HepG2 (cell line): ENCODE measurements at regions not wholly inside any gene's neighbourhood (a gene's known extent, or its start where the extent isn't known, plus 50 kb on each side); places are given as distances from the start of the nearest gene placed in this dataset.
A peak's percentile ranks its signal among the peaks of the same experiment; 100 is the strongest.

Experiments used
- ATAC-seq: fragments of 200-7000 bp; cut with Tn5 transposase; 3 replicates; pipeline ENCODE4 v1.9.1; 2020; ENCODE audit warnings: mild to moderate bottlenecking, moderate library complexity
- BruUV-seq: library from RNA; stranded (reverse); fragments of 400-500 nt; replicated peaks from 2 replicates; lab custom pipeline; 2021; lab: Mats Ljungman, UMichigan
- CTCF ChIA-PET: fragments of 300-600 bp; formaldehyde crosslinking; extraction: SDS; loops from one replicate; lab custom pipeline; 2021; ENCODE audit warnings: low total read pairs, inconsistent platforms, low intra/inter-chr PET ratio; lab: Yijun Ruan, JAX
- POLR2A ChIA-PET: fragments of 350-600 bp; sonication (Branson Sonifier 250); formaldehyde crosslinking; loops from one replicate; lab custom pipeline; 2020; ENCODE audit warnings: antibody characterized with exemption, inconsistent platforms; lab: Yijun Ruan, JAX
- DNase-seq: peaks from one replicate; pipeline ENCODE4 v3.0.0-alpha.2; 2015; ENCODE audit warnings: low spot score
- FAIRE-seq: peaks from 3 replicates; lab custom pipeline; 2011; peaks lifted over from hg19 to GRCh38; lab: Jason Lieb, UNC
- H2AFZ ChIP-seq: one replicate; pipeline ENCODE4 v1.6.1; 2011; ENCODE audit warnings: low read length, inconsistent platforms
- H3K27ac ChIP-seq: fragments of 300-600 bp; 3 replicates; pipeline ENCODE4 v1.8.0; 2011; ENCODE audit warnings: mixed run types, mild to moderate bottlenecking, mixed read lengths, low read length, inconsistent platforms; ENCODE audit not compliant: insufficient read depth; ENCODE audit errors: extremely low read length
- H3K27me3 ChIP-seq, 2 experiments: fragments of 200-600 bp in 1 of 2; 2 replicates in 1 of 2; 3 replicates in 1 of 2; pipeline versions ENCODE4 v1.6.0 to v1.8.0; 2011; ENCODE audit warnings: low read length in 2 of 2, mild to moderate bottlenecking in 2 of 2, moderate library complexity in 2 of 2, inconsistent platforms in 1 of 2; ENCODE audit not compliant: insufficient read depth in 2 of 2, control insufficient read depth in 1 of 2
- H3K36me3 ChIP-seq, 2 experiments: fragments of 200-600 bp in 1 of 2; replicated peaks in 1 of 2; 2 replicates in 1 of 2; 3 replicates in 1 of 2; pipeline versions ENCODE4 v1.5.1 to v1.8.0; 2011; ENCODE audit warnings: low read length in 2 of 2, inconsistent platforms in 1 of 2; ENCODE audit not compliant: insufficient read depth in 2 of 2, control insufficient read depth in 1 of 2
- H3K4me1 ChIP-seq: 2 replicates; pipeline ENCODE4 v1.5.1; 2012; ENCODE audit warnings: low read length, inconsistent platforms; ENCODE audit not compliant: insufficient read depth
- H3K4me2 ChIP-seq: 2 replicates; pipeline ENCODE4 v1.6.0; 2011; ENCODE audit warnings: low read depth, low read length, inconsistent platforms
- H3K4me3 ChIP-seq, 3 experiments: fragments of 200-600 bp in 1 of 3; sonication (generic), shearing (Covaris generic) in 1 of 3; replicated peaks in 1 of 3; 2 replicates each; pipeline ENCODE4 v1.5.1; 2011 to 2016; ENCODE audit warnings: low read length in 3 of 3, inconsistent platforms in 2 of 3, low read depth in 2 of 3, mild to moderate bottlenecking in 2 of 3, control low read depth in 1 of 3, mixed read lengths in 1 of 3; ENCODE audit not compliant: insufficient read depth in 1 of 3
- H3K79me2 ChIP-seq: one replicate; pipeline ENCODE4 v1.6.1; 2011; ENCODE audit warnings: low read length, inconsistent platforms; ENCODE audit not compliant: insufficient read depth
- H3K9ac ChIP-seq: 2 replicates; pipeline ENCODE4 v1.6.0; 2011; ENCODE audit warnings: mild to moderate bottlenecking, low read depth, low read length, inconsistent platforms; ENCODE audit not compliant: insufficient read depth
- H3K9me3 ChIP-seq: 2 replicates; pipeline ENCODE4 v1.5.1; 2012; ENCODE audit warnings: mild to moderate bottlenecking, low read length
- H4K20me1 ChIP-seq: 2 replicates; pipeline ENCODE4 v1.6.0; 2011; ENCODE audit warnings: inconsistent platforms, mild to moderate bottlenecking, low read length, moderate library complexity; ENCODE audit not compliant: insufficient read depth
- ARID5B ChIP-seq: IDR thresholded peaks from 2 replicates; pipeline ENCODE4 v1.4.0; 2020; ENCODE audit warnings: mild to moderate bottlenecking, missing genetic modification reagents
- DR1 ChIP-seq: sonication (generic); formaldehyde crosslinking; IDR thresholded peaks from 2 replicates; pipeline ENCODE4 v1.8.0; 2021; ENCODE audit warnings: mild to moderate bottlenecking, missing genetic modification reagents, inconsistent platforms
- HOXA5 ChIP-seq: sonication (generic); formaldehyde crosslinking; IDR thresholded peaks from 2 replicates; pipeline ENCODE4 v1.4.0; 2020; ENCODE audit warnings: missing genetic modification reagents
- MEIS2 ChIP-seq: sonication (generic); formaldehyde crosslinking; IDR thresholded peaks from 2 replicates; pipeline ENCODE4 v1.9.0; 2021; ENCODE audit warnings: mild to moderate bottlenecking, missing genetic modification reagents
- NFE2L2 ChIP-seq: fragments of 150-350 bp; IDR thresholded peaks from 2 replicates; pipeline ENCODE4 v1.6.1; 2014; ENCODE audit warnings: low read length
- RFX5 ChIP-seq: IDR thresholded peaks from 2 replicates; pipeline ENCODE4 v1.6.1; 2011; ENCODE audit warnings: low read depth, low read length, improper control_type of control experiment
- RORA ChIP-seq: sonication (generic); formaldehyde crosslinking; IDR thresholded peaks from 2 replicates; pipeline ENCODE4 v1.5.0; 2020; ENCODE audit warnings: mild to moderate bottlenecking, missing genetic modification reagents, moderate library complexity
- STAG1 ChIP-seq: sonication (generic); formaldehyde crosslinking; IDR thresholded peaks from 2 replicates; pipeline ENCODE4 v1.4.0; 2020; ENCODE audit warnings: missing genetic modification reagents
- WIZ ChIP-seq: sonication (generic); formaldehyde crosslinking; IDR thresholded peaks from 2 replicates; pipeline ENCODE4 v1.5.1; 2020; ENCODE audit warnings: mild to moderate bottlenecking, missing genetic modification reagents
- ZNF547 ChIP-seq: sonication (generic); formaldehyde crosslinking; IDR thresholded peaks from 2 replicates; pipeline ENCODE4 v1.5.1; 2020; ENCODE audit warnings: mild to moderate bottlenecking, missing genetic modification reagents
- ZNF562 ChIP-seq: sonication (generic); formaldehyde crosslinking; IDR thresholded peaks from 2 replicates; pipeline ENCODE4 v1.8.0; 2022; ENCODE audit warnings: missing genetic modification reagents, borderline replicate concordance
- ZSCAN22 ChIP-seq: sonication (generic); formaldehyde crosslinking; IDR thresholded peaks from 2 replicates; pipeline ENCODE4 v1.4.0; 2020; ENCODE audit warnings: mild to moderate bottlenecking, missing genetic modification reagents
- WGBS: methylation state at CpG from one replicate; pipeline ENCODE4 v1.1.6; 2017; ENCODE audit warnings: low lambda C conversion rate; 5-methylcytosine and 5-hydroxymethylcytosine counted together
- in situ Hi-C: cut with HindIII; loops from 2 replicates; pipeline ENCODE4 v1.10.0; 2017; ENCODE audit warnings: low pct_unique_long_range_greater_than_20kb; ENCODE audit not compliant: extremely low pct_ligation_motif_present
- intact Hi-C: fragments of 100-400 bp; cut with micrococcal nuclease; formaldehyde crosslinking; loops from one replicate; pipeline ENCODE4 v1.10.0; 2022; ENCODE audit not compliant: unreplicated experiment

GRCh38 chr16:48452991-48453760 is 68.0 kb upstream of the SIAH1 start:
- Histone ChIP-seq H3K9me3 (no peaks in the 10 kb centered on the region), H2AFZ (no peak overlapping the region), H3K27me3 (peaks cover 4 to 25% of the 10 kb centered on the region in 2 experiments; a peak in 4 of 5 replicates), H3K36me3 (no peaks in the 10 kb centered on the region), H3K4me3 (no peak overlapping the region), H3K4me2 (no peak overlapping the region), H4K20me1 (no peaks in the 10 kb centered on the region), H3K9ac (no peak overlapping the region), H3K4me1 (peaks cover 9% of the 10 kb centered on the region), H3K27ac (no peak overlapping the region), H3K79me2 (no peaks in the 10 kb centered on the region)
- CTCF ChIA-PET: no interaction called here
- peak; percentile 25; the same call in 2 of the 3 replicates for ATAC-seq
- in situ Hi-C loops: no loop called here
- DNase-seq: no peak
- WGBS: 27% methylated on average over 10 of the region's 11 CpGs
- intact Hi-C loops: no loop called here
- POLR2A ChIA-PET: no interaction called here
- FAIRE-seq: no peak
- BruUV-seq: no TSS peak
- no peak for TF ChIP-seq MEIS2 (CRISPR knock-in tag)
- no peak for TF ChIP-seq ZNF547
- no peak for TF ChIP-seq HOXA5 (CRISPR knock-in tag)
- no peak for TF ChIP-seq STAG1 (CRISPR knock-in tag)
- no peak for TF ChIP-seq ZNF562 (CRISPR knock-in tag)
- no peak for TF ChIP-seq NFE2L2
- TF ChIP-seq ZSCAN22: no peak
- no peak for TF ChIP-seq WIZ (CRISPR knock-in tag)
- TF ChIP-seq ARID5B: no peak
- TF ChIP-seq RFX5: no peak
- no peak for TF ChIP-seq DR1
- TF ChIP-seq RORA: no peak
